ENCODE measurements at regions not wholly inside any gene's neighbourhood (a gene's known extent, or its start where the extent isn't known, plus 50 kb on each side); places are given as distances from the start of the nearest gene placed in this dataset.
"Not testable (repeated sequence)": the region's sequence is repeated elsewhere in the genome, so short reads cannot be mapped to it uniquely, and the experiment has no call there.

DNA sequence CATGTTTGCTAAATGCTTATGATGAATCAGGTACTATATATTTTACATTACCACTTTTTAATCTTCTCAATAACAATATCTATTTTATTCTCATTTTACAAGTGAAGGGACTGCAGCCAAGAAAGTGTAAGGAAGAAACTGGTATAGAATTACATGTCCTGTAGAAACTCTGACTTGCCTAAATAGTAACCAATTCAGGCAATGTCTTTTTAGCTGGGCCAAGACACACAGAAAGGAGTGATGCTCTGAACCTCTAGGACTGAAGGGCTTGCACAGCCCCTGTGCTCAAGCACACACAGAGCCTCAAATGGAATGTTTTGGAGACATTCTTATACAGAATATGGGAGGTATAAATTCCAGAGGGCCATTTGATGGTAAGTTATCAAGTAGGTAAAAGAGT, 286.4 kb upstream of the TNC start:
- Histone ChIP-seq H3K36me3 (no peaks in the 10 kb centered on the region), H3K27me3 (replicated peaks) (no peaks in the 10 kb centered on the region), H3K4me1 (replicated peaks) (peaks cover 3% of the 10 kb centered on the region; the same call in 1 of the 2 replicates), H3K4me3 (no peak overlapping the region), H3K9me3 (replicated peaks) (0 out of 2 replicates have a peak, but pooled peaks cover 5% of the 10 kb centered on the region), H3K27ac (no peak overlapping the region)
- DNase-seq (ENCODE audit: low read depth in 1 of 2, low spot score in 2 of 2): no peak

DNA sequence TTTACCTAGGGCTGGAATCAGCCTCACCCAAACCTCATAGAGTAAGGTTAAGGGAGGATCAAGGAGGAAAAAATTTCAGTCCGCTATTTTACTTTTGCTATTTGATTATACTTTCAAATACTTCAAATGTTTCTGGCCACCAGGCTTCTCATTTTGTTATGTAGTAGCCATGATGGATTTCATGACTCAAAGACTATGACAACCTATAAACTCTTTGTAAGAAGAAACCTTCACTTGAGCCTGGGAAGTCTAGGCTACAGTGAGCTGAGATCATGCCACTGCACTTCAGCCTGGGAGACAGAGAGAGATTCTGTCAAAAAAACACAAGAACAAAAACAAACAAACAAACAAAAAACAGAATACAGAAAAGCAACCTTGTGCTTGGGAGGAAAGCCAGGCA, 293.6 kb upstream of the TNC start:
- Histone ChIP-seq H3K4me3 (no peak overlapping the region), H3K4me1 (replicated peaks) (peaks cover 7% of the 10 kb centered on the region), H3K27ac (no peak overlapping the region), H3K36me3 (no peaks in the 10 kb centered on the region), H3K9me3 (replicated peaks) (0 out of 2 replicates have a peak, but pooled peaks cover 5% of the 10 kb centered on the region), H3K27me3 (replicated peaks) (no peaks in the 10 kb centered on the region)
- no peak for DNase-seq (ENCODE audit: low read depth in 1 of 2, low spot score in 2 of 2)

DNA sequence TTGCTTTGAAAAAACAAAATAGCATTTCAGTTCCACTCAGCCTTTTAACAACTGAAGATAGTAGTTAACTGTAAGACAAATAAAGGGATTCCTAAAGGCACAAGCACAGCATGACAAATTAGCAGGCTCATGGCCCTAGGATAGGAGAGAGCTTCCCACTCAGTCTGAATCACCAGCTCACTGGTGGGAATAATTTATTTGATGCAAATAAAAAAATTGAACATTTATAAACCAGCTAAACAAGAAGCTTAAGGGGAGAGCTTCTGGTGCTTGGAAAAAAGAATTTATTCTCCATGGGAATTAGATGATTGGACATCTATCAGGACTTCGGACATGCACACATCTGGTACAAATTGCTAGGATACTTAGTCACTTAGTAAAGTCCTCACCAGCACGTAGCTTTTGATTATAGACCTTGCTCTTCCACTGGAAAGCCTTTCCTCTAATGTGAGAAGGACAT, 294.1 kb upstream of the TNC start:
- Histone ChIP-seq H3K27me3 (replicated peaks) (no peaks in the 10 kb centered on the region), H3K9me3 (replicated peaks) (0 out of 2 replicates have a peak, but pooled peaks cover 5% of the 10 kb centered on the region), H3K4me1 (replicated peaks) (peaks cover 7% of the 10 kb centered on the region), H3K4me3 (no peak overlapping the region), H3K36me3 (no peaks in the 10 kb centered on the region), H3K27ac (no peak overlapping the region)
- no peak for DNase-seq (ENCODE audit: low read depth in 1 of 2, low spot score in 2 of 2)

DNA sequence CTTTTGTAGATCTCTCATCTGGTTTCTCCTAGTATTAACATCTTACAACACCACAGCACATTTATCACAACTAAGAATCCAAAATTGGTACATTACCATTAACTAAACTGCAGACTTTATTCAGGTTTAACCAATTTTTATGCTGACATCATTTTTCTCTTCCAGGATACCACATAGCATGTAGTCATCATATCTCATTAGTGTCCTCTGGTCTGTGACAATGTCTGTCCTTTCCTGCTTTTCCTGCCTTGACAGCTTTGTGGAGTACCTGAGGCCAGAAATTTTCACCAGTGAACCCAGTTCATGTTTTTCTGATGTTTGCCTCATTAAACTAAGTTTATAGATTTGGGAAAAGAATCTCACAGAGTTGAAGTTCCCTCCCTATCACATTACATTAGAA, 294.7 kb upstream of the TNC start:
- Histone ChIP-seq H3K27ac (no peak overlapping the region), H3K4me3 (no peak overlapping the region), H3K4me1 (replicated peaks) (peaks cover 7% of the 10 kb centered on the region), H3K36me3 (no peaks in the 10 kb centered on the region), H3K27me3 (replicated peaks) (no peaks in the 10 kb centered on the region), H3K9me3 (replicated peaks) (0 out of 2 replicates have a peak, but pooled peaks cover 5% of the 10 kb centered on the region)
- DNase-seq (ENCODE audit: low read depth in 1 of 2, low spot score in 2 of 2): no peak

DNA sequence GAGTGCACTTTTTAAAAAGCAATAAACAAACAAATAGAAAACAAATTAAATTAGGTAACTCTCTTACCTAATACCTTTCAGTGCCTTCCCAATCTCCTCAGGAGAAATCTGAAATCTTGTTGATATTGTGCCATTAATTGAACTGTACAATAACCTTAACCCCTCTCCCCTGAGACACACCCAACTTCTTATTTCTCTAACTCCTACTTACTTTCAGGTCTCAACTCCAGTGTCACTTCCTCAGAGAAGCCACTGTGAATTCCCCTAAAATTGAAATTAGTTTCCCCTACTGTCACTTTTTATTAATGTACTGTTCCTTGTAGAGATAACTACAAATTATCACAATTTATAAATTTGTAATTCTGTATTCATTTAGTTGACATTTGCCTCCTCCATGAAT, 295.3 kb upstream of the TNC start:
- Histone ChIP-seq H3K27ac (no peak overlapping the region), H3K27me3 (replicated peaks) (no peaks in the 10 kb centered on the region), H3K4me1 (replicated peaks) (peaks cover 7% of the 10 kb centered on the region), H3K4me3 (no peak overlapping the region), H3K36me3 (no peaks in the 10 kb centered on the region), H3K9me3 (replicated peaks) (0 out of 2 replicates have a peak, but pooled peaks cover 5% of the 10 kb centered on the region)
- no peak for DNase-seq (ENCODE audit: low read depth in 1 of 2, low spot score in 2 of 2)

DNA sequence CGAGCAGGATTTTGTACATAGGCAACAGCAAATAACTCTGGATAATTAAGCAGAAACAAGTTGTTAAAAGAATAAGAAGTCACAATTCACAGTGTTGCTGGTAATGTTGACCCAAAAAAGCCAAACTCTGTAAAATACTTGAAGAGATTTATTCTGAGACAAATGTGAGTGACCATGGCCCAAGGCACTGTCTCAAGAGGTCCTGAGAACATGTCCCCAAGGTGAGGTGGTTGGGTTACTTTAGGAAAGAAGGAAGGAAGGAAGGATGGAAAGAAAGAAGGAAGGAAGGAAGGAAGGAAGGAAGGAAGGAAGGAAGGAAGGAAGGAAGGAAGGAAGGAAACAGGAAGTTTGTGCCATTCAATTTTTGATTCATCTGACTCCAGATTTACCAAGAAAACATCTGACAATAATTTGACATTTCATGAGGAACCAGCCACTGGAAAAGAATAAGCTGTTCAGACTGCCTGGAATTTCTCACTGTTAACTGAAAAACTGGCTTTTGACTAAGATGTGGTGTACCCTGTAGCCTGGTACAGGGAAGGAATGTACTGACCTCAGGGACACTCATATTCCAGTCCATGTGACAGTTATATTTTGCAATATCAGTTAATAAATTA, 295.9 kb upstream of the TNC start:
- H3K27ac ChIP-seq: no peak overlapping the region
- H3K36me3 ChIP-seq: no peaks in the 10 kb centered on the region
- no peaks in the 10 kb centered on the region for H3K27me3 ChIP-seq (replicated peaks)
- no peak overlapping the region for H3K4me3 ChIP-seq
- no peak for DNase-seq (ENCODE audit: low read depth in 1 of 2, low spot score in 2 of 2)
- H3K9me3 ChIP-seq (replicated peaks): 0 out of 2 replicates have a peak, but pooled peaks cover 3% of the 10 kb centered on the region
- H3K4me1 ChIP-seq (replicated peaks): peaks cover 4% of the 10 kb centered on the region; the same call in 1 of the 2 replicates

DNA sequence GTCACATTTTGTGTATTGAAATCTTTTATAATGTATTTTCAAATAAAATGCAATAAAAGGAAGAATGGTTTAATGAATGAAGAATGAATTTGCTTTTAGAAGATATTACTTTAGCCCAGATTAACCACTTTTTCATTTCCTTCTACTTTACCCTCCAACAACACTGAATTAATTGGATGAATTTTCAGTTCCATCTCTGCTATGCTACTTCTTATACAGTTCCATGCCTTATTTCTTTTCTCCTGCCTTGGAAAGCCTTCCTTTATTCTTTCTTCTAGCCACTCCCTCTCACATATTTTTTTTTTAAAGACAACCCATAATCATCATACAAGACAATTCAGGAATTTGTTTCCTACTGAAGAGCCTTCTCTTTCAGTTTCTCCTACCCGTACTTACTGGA, 296.6 kb upstream of the TNC start:
- Histone ChIP-seq H3K9me3 (replicated peaks) (no peaks in the 10 kb centered on the region), H3K4me1 (replicated peaks) (peaks cover 4% of the 10 kb centered on the region; the same call in 1 of the 2 replicates), H3K4me3 (no peak overlapping the region), H3K27ac (no peak overlapping the region), H3K27me3 (replicated peaks) (no peaks in the 10 kb centered on the region), H3K36me3 (no peaks in the 10 kb centered on the region)
- DNase-seq (ENCODE audit: low read depth in 1 of 2, low spot score in 2 of 2): no peak

DNA sequence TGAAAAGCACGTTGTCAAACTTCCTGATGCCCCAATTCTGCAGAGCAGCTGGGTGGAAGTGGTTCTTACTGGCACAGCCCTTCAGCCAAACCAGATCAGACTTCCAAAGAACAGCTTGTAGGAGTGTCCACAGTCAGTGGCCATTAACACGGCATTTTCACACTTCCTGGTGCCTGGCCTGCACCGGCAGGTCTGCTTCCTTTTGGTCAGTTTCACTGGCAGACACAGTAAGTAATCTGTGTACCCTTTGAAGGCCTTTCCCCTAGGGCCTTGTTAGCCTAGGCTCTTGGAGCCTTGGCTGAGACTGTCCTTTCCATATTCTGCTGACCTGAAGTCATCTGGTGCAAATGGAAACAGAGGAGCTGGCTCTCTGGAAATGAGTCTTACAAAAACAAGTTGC, 297.5 kb upstream of the TNC start:
- DNase-seq (ENCODE audit: low read depth in 1 of 2, low spot score in 2 of 2): no peak
- no peaks in the 10 kb centered on the region for H3K27me3 ChIP-seq (replicated peaks)
- H3K36me3 ChIP-seq: no peaks in the 10 kb centered on the region

DNA sequence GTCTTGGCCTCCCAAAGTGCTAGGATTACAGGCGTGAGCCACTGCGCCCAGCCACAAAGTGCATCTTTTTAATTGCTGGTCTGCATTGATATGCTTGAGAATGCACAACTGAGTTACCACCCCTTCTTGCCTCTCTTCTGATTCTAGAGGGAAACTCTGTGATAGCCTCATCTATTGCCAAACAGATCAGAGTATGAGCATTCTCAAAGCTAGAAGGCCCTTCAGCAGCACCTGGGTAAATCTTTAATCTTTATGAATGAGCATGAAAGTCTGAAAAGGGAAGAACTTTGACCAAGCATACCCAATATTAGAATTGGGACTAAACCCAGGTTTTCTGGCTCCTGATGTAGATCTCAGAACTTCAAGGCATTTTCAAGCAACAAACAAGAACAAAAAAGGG, 298.3 kb upstream of the TNC start:
- DNase-seq (ENCODE audit: low read depth in 1 of 2, low spot score in 2 of 2): no peak
- Histone ChIP-seq H3K27me3 (replicated peaks) (no peaks in the 10 kb centered on the region), H3K4me1 (replicated peaks) (peaks cover 4% of the 10 kb centered on the region; the same call in 1 of the 2 replicates), H3K9me3 (replicated peaks) (no peaks in the 10 kb centered on the region; the same call in 1 of the 2 replicates), H3K27ac (no peak overlapping the region), H3K36me3 (no peaks in the 10 kb centered on the region), H3K4me3 (no peak overlapping the region)

More for the DNA sequence above, 297.5 kb upstream of the TNC start:
- H3K9me3 ChIP-seq (replicated peaks): no peaks in the 10 kb centered on the region
- H3K4me1 ChIP-seq (replicated peaks): peaks cover 4% of the 10 kb centered on the region; the same call in 1 of the 2 replicates
- no peak overlapping the region for H3K27ac ChIP-seq
- H3K4me3 ChIP-seq: no peak overlapping the region

DNA sequence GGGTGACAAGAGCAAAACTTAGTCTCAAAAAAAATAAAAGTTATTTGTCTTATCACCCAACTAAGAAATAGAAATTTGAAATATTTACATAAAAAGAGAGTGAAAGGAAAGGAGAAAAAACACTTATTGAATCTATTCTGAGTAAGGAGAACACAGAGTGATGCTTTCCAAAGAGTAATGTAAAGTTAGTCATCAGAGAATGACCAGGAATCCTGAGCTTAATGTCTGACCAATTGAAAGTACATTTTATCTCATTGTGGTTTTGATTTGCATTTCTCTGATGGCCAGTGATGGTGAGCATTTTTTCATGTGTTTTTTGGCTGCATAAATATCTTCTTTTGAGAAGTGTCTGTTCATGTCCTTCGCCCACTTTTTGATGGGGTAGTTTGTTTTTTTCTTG, 300.2 kb upstream of the TNC start:
- DNase-seq (ENCODE audit: low read depth in 1 of 2, low spot score in 2 of 2); H3K9me3 ChIP-seq (replicated peaks); H3K4me3 ChIP-seq; H3K27me3 ChIP-seq (replicated peaks); H3K27ac ChIP-seq; H3K4me1 ChIP-seq (replicated peaks); H3K36me3 ChIP-seq: not testable (repeated sequence)

DNA sequence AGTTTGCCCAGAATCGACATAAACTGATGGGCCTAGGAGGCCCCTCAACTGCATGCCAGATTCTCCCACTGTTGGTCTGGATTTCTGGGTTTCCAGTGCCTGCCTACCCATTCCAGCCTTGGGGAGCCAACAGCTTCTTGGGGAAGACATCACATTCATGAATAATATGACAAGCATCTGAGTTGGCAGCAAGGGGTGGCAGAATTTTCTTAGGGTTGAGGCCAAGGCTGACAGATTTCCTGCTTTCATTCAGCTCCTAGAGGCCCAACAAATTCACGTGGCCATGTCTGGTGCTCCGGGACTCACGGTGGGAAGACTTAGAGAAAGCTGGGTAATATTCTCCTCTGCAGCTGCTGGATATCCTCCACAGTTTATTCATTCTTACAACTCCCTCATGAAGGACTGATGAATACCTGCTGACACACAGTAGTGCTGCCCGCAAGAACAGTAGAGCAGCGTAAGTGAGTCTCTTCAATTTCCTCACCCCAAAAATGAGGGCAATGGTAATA, 305.0 kb upstream of the TNC start:
- no peak for DNase-seq (ENCODE audit: low read depth in 1 of 2, low spot score in 2 of 2)
- peaks cover 4% of the 10 kb centered on the region; the same call in 1 of the 2 replicates for H3K9me3 ChIP-seq (replicated peaks)
- no peaks in the 10 kb centered on the region for H3K4me1 ChIP-seq (replicated peaks)
- H3K27me3 ChIP-seq (replicated peaks): no peaks in the 10 kb centered on the region
- no peaks in the 10 kb centered on the region for H3K36me3 ChIP-seq
- H3K27ac ChIP-seq: no peak overlapping the region
- no peak overlapping the region for H3K4me3 ChIP-seq

DNA sequence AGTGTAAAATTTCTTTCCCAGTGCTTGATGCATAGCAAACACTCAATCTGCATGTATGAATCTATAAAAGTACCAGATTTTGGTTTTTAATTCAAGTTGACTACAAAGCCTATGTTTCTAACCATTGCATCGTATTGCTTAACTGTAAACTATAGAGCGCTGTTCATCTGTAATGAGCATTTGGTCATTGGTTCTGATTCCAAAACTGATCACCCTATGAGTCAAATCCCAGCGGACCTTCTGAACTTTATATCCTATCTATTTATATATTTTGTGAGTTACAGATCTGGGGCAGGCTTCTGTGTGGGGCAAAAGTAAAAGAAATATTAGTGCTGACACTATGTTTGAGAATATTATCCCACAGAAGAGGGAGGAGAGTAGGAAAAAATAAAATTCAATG, 305.7 kb upstream of the TNC start:
- Histone ChIP-seq H3K27ac (no peak overlapping the region), H3K27me3 (replicated peaks) (no peaks in the 10 kb centered on the region), H3K9me3 (replicated peaks) (peaks cover 4% of the 10 kb centered on the region; the same call in 1 of the 2 replicates), H3K4me1 (replicated peaks) (no peaks in the 10 kb centered on the region), H3K36me3 (no peaks in the 10 kb centered on the region), H3K4me3 (no peak overlapping the region)
- DNase-seq (ENCODE audit: low read depth in 1 of 2, low spot score in 2 of 2): no peak

DNA sequence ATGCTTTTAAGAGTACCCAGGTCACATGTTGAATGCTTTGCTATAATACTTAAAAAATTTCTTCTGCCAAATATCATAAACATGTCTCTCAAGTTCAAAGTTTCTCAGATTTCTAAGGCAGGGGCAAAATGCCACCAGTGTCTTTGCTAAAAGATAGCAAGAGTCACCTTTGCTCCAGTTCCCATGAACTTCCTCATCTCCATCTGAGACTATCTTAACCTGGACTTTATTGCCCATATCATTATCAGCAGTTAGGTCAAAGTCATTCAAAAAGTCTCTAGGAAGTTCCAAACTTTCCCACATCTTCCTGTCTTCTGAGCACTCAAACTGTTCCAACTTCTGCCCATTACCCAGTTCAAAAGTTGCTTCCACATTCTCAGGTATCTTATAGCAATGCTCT, 307.6 kb upstream of the TNC start:
- no peak for DNase-seq (ENCODE audit: low read depth in 1 of 2, low spot score in 2 of 2)
- H3K4me3 ChIP-seq: no peak overlapping the region

DNA sequence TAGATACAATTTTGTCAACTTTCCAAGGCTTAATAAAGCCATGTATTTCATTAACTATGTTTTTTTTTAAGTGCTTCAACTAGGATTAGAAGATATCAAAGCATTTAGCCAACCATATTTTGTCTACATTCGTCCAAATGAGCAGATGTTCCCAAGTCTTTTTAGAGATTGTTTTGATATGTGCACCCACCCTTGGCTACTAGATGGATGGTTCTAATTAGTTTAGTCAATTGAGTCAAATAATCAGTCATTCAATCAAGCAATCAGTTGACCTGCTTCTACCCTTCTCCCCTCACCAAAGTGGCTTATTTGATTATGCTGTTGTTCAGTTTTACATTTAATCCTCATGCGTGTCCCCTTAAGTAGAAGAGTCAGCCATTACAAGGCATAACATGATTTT, 319.5 kb upstream of the TNC start:
- H3K4me3 ChIP-seq: no peak overlapping the region
- H3K9me3 ChIP-seq (replicated peaks): no peaks in the 10 kb centered on the region
- H3K36me3 ChIP-seq: no peaks in the 10 kb centered on the region
- no peaks in the 10 kb centered on the region for H3K27me3 ChIP-seq (replicated peaks)
- DNase-seq (ENCODE audit: low read depth in 1 of 2, low spot score in 2 of 2): no peak
- peaks cover 9% of the 10 kb centered on the region for H3K4me1 ChIP-seq (replicated peaks)
- no peak overlapping the region for H3K27ac ChIP-seq

More for the DNA sequence above, 307.6 kb upstream of the TNC start:
- Histone ChIP-seq H3K36me3 (no peaks in the 10 kb centered on the region), H3K27ac (no peak overlapping the region), H3K27me3 (replicated peaks) (no peaks in the 10 kb centered on the region), H3K4me1 (replicated peaks) (no peaks in the 10 kb centered on the region), H3K9me3 (replicated peaks) (peaks cover 4% of the 10 kb centered on the region; the same call in 1 of the 2 replicates)

All from SJSA1 (cell line).